GM18870 (cell line): ENCODE measurements at regions not wholly inside any gene's neighbourhood (a gene's known extent, or its start where the extent isn't known, plus 50 kb on each side); places are given as distances from the start of the nearest gene placed in this dataset.
"Not testable (repeated sequence)": the region's sequence is repeated elsewhere in the genome, so short reads cannot be mapped to it uniquely, and the experiment has no call there.

Experiments used
- ATAC-seq: cut with Tn5 transposase; IDR thresholded peaks from one replicate; pipeline ENCODE4 v1.9.1; 2021; ENCODE audit warnings: moderate library complexity; ENCODE audit not compliant: unreplicated experiment

- no peak for ATAC-seq
Observed at GRCh38 chr7:85685901-85686300, 499.0 kb upstream of the SEMA3D start.

GRCh38 chr7:85682833-85683620 is 496.2 kb upstream of the SEMA3D start:
- ATAC-seq = no peak

GRCh38 chr7:85681241-85681640 is 494.4 kb upstream of the SEMA3D start:
- no peak for ATAC-seq

GRCh38 chr7:85675093-85675492 is 488.2 kb upstream of the SEMA3D start:
- not testable (repeated sequence) for ATAC-seq

- no peak for ATAC-seq
Observed at GRCh38 chr7:85673876-85674275, 487.0 kb upstream of the SEMA3D start.

- ATAC-seq = no peak
Observed at GRCh38 chr7:85669225-85669624, 482.4 kb upstream of the SEMA3D start.

GRCh38 chr7:85664341-85664740 is 477.5 kb upstream of the SEMA3D start:
- ATAC-seq = no peak

GRCh38 chr7:85659364-85659763 is 472.5 kb upstream of the SEMA3D start:
- ATAC-seq = no peak

GRCh38 chr7:85655252-85655651 is 468.4 kb upstream of the SEMA3D start:
- no peak for ATAC-seq

- ATAC-seq = no peak
Observed at GRCh38 chr7:85644272-85644671, 457.4 kb upstream of the SEMA3D start.

GRCh38 chr7:85641331-85641730 is 454.5 kb upstream of the SEMA3D start:
- no peak for ATAC-seq

- no peak for ATAC-seq
Observed at GRCh38 chr7:85638394-85638793, 451.5 kb upstream of the SEMA3D start.

- no peak for ATAC-seq
Observed at GRCh38 chr7:85634951-85635350, 448.1 kb upstream of the SEMA3D start.

GRCh38 chr7:85630904-85631600 is 444.2 kb upstream of the SEMA3D start:
- ATAC-seq = no peak

- no peak for ATAC-seq
Observed at GRCh38 chr7:85627791-85628586, 441.1 kb upstream of the SEMA3D start.

GRCh38 chr7:85622059-85622458 is 435.2 kb upstream of the SEMA3D start:
- ATAC-seq = no peak

- no peak for ATAC-seq
Observed at GRCh38 chr7:85620936-85621685, 434.3 kb upstream of the SEMA3D start.

GRCh38 chr7:85619236-85619635 is 432.4 kb upstream of the SEMA3D start:
- ATAC-seq = no peak

- ATAC-seq = no peak
Observed at GRCh38 chr7:85614684-85615083, 427.8 kb upstream of the SEMA3D start.

GRCh38 chr7:85612514-85612913 is 425.7 kb upstream of the SEMA3D start:
- no peak for ATAC-seq

- no peak for ATAC-seq
Observed at GRCh38 chr7:85608804-85609203, 421.9 kb upstream of the SEMA3D start.
